ENCODE measurements at regions not wholly inside any gene's neighbourhood (a gene's known extent, or its start where the extent isn't known, plus 50 kb on each side); places are given as distances from the start of the nearest gene placed in this dataset.
"Not testable (repeated sequence)": the region's sequence is repeated elsewhere in the genome, so short reads cannot be mapped to it uniquely, and the experiment has no call there.

DNA sequence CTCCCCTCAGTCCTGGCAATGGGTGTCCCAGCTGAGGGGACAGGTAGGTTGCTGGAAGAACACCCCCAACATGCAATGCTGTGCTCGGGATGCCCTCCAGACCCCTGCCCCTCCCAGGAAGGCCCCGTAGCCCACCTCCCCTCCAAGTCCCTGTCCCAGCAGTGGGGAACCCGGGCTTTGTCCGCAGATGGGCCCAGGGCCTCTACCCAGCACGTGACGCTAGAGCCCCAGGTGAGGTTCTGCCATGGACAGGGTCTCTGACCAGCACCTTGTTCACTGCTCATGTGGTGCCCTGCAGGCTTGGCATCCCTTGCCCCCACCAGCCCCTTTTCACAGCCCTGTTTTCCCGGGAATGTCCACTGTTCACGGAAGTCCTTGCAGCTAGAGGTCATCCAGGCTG lies 220.0 kb upstream of the SGCG start:
- TF ChIP-seq, protein P1, sequence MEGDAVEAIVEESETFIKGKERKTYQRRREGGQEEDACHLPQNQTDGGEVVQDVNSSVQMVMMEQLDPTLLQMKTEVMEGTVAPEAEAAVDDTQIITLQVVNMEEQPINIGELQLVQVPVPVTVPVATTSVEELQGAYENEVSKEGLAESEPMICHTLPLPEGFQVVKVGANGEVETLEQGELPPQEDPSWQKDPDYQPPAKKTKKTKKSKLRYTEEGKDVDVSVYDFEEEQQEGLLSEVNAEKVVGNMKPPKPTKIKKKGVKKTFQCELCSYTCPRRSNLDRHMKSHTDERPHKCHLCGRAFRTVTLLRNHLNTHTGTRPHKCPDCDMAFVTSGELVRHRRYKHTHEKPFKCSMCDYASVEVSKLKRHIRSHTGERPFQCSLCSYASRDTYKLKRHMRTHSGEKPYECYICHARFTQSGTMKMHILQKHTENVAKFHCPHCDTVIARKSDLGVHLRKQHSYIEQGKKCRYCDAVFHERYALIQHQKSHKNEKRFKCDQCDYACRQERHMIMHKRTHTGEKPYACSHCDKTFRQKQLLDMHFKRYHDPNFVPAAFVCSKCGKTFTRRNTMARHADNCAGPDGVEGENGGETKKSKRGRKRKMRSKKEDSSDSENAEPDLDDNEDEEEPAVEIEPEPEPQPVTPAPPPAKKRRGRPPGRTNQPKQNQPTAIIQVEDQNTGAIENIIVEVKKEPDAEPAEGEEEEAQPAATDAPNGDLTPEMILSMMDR (conservative IDR thresholded peaks at IDR 0.05), result no peak

DNA sequence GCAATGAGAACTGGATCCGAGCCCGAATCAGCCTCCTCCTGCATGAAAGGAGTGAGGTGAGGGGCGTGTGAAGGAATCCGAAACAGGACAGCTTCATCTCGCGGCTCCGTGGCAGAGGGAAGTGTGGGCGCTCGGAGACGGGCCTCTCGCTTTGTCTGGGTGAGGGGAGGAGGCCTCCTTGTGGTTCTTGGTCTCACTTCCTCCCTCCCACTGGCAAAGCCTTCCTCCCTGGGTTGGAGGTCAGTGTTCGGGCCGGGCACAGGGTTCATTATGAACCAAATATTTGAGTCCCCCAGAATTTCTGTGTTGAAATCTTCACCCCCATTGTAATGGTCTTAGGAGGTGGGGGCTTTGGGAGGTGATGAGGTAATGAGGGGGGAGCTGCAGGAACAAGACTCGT lies 219.4 kb upstream of the SGCG start:
- H3K27ac ChIP-seq, result not testable (repeated sequence)

More for the DNA sequence above, 220.0 kb upstream of the SGCG start:
- H3K27ac ChIP-seq, result no peak overlapping the region

DNA sequence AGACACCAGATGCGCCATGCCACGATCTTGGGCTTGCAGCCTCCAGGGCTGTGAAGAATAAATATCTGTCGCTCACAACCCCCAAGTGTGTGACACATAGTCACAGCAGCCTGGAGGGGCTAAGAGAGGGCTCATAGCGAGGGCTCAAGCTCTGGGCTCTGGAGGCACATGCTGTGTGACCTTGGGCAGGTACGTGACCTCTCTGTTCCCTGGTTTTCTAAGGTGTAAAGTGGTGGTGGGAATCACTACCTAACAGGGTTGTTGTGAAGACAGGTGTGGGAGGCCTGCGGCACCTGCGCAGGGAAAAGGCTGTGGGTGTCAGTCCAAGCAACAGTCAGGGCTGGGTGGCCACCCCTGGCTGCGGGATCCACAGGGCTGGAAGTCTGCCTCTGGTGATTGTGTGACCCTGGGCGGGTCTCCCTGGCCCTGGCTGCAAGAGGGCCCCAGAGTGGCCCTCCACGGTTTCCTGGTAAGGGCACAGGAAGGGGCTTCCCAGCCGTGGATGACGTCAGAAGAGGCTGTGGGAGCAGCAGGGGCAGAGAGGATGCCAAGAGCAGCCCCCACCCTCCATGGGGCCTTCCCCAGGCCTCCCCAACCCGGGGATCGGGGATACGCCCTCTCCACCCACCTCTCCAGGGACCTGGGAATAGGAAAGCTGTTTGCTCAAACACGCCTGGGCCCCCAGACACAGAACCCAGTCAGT lies 218.8 kb upstream of the SGCG start:
- no peak overlapping the region for H3K27ac ChIP-seq
- TF ChIP-seq, protein P1 (conservative IDR thresholded peaks at IDR 0.05), result no peak

DNA sequence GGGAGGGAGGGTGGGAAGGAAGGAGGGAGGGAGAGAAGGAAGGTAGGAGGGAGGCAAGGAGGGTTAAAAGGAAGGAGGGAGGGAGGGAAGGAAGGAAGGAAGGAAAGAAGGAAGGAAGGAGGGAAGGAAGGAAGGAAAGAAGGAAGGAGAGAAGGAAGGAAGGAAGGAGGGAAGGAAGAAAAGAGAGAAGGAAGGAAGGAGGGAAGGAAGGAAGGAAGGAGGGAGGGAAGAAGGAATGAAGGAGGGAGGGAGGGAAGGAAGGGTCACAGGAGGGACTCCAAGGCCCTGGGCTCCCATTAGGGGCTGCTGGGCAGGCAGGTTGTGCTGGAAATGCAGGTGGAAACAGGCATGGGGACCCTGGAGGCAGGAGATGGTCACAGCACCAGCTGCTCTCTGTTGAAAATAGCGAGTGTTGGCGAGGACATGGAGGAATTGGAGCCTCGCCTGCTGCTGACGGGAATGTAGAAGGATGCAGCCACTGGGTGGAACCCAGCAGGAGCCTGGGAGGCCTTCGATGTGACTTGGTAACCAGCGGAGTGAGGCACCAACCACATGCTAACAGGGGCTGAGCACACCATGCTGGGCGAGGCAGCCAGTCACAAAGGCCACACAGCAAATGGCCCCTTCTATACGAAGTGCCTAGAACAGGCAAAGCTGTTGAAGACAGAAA lies 217.3 kb upstream of the SGCG start:
- H3K27ac ChIP-seq, result not testable (repeated sequence)

DNA sequence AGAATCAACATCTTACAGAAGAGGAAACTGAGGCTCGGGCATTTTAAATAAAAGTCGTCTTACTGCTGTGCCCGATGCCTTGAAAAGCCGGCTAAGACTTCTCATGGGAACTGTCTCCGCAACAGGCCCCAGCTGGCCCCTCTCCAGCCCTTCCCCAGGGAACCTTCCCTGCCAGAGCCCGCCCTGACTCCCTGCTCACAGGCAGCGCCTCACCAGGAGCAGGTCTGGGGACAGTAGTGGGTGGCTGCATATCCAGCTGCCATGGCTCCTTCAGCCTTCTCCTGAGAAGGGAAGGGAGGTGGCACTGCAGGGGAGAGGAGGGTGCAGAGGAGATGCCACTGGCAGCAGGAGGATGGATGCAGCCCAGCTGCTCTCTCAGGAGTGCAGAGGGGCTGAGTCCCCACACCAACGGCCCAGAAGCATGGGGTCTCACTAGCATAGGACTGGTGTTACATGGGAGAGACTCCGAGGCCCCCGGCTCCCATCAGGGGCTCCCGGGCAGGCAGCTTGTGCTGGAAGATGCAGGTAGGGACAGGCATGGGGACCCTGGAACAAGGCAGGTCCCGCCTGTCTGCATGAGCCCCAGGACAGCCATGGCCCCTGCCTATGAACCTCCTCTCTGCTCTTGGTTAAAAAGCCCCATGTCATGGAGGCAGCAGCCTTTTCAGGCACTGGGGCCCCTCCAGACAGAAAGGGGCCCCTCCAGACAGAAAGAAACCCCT lies 216.4 kb upstream of the SGCG start:
- no peak overlapping the region for H3K27ac ChIP-seq
- TF ChIP-seq, protein P1 (conservative IDR thresholded peaks at IDR 0.05), result no peak

DNA sequence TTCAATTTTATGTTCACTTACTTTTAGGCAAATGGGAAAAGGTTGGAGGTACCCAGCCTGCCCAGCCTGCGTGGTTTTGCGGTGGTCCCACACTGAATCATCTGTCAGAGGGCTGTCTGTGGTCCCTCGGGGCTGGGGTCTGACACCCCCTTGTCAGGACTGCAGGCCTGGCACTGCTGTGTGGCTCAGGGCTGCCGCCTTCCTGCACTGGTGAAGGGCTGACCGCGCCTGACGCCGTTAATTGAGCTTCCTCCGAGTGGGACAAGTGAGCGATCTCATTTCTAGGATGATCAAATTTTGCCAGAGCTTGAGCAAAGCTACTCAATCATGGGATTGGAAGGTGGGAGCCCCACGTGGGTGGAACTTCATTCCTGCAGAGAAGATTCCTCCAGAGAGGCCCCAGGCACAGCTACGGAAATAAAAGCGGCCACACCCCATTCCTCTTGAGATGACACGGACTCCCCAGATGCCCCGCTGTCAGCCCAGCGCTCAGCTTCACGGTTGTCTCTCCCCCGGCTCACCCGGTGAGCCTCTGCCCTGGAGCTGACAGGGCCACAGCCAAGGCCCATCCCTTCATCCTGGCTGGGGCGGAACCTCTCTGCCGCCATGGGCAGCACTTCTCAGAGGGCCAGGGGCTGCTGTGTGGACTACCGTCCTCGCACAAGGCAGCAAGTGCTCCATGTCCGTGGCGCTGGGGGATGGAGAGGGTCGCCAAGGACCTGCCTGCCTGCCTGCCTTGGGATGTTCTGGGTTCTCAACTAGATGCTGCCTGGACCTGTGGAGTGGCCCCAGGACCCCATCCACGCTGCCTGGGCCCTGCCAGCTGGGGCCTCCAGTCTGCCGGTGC lies 215.5 kb upstream of the SGCG start:
- H3K27ac ChIP-seq, result not testable (repeated sequence)

DNA sequence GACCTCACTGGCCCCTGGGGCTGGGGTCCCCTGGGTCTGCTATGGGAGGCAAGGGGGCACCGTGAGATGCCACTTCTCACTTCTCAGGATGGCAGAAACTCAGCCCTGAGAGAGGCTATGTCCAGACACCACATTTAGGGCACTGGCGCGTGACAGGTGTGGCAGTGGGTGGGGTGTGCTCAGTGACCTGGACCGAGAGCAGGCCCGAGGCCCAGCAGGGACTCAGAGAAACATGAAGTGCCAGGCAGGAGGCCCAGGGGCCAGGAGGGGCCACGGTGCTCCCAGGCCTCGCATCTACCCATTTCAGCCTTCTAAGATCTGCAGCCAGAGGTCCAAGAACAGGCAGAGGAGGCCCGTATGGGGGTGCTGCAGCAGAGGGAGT lies 214.9 kb upstream of the SGCG start:
- not testable (repeated sequence) for H3K27ac ChIP-seq

DNA sequence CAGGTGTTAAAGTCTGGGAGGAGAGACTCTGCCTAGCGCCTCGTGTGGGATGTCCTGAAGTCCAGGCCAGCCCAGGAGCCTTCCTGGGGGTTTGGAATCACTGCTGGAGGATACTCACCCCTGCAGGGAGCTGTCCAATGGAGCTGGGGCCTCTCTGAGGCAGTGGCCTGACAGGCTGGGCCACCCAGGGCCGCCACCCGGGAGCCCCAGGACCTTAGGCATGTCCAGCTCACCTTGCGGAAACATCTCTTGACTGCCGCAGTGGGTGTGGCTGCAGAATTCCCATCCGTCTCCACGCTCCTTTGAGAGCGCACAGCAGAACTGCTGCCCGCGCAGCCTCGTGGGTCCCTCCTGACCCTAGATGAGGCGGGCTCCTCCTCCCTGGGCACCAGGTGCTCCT lies 214.0 kb upstream of the SGCG start:
- H3K27ac ChIP-seq, result not testable (repeated sequence)

DNA sequence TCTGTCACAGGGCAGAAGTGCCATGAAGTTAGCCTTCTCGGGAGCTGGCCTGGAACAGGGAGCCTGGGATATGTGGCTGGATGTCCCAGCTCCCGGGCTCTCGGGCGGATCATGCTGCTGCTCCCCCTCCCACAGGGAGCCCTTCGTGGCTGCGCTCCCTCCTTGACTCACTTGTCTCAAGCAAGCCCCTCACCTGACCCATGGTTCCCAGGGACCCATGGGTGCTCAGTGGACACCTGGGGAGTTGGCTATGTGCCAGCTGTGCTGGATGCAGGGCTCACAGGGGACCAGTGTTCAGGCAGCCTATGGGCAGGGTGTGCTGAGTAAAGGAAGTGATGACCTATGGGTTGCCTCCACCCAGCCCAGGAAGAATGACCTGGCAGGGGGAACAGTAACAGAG lies 213.1 kb upstream of the SGCG start:
- H3K27ac ChIP-seq, result no peak overlapping the region
- TF ChIP-seq, protein P1 (conservative IDR thresholded peaks at IDR 0.05), result no peak

DNA sequence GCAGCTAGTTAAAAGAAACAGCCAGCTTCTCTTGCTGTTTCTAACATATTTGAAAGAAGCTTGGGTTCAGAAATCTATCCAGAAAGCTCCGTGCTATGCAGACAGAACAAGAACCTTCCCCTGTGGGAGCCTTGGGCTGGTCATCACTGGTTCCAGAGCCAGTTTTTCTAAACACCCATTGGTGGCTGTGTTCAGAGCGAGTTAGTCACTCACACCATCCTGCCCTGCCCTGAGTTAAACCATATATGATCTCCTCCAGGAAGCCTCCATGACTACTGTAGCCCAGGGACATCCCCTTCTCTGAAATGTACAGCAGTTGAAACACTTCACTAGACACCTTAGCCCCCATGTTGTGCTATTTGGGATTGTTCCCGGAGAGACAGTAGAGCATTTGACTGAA lies 200.8 kb upstream of the SGCG start:
- TF ChIP-seq, protein P1 (conservative IDR thresholded peaks at IDR 0.05), result no peak
- no peak overlapping the region for H3K27ac ChIP-seq
